Parathyroid adenoma (tissue), 2 donors: ENCODE measurements at regions not wholly inside any gene's neighbourhood (a gene's known extent, or its start where the extent isn't known, plus 50 kb on each side); places are given as distances from the start of the nearest gene placed in this dataset.

Experiments used
- H2AFZ ChIP-seq: fragments of 300-600 bp; sonication (generic); one replicate; pipeline ENCODE4 v1.7.0; 2017; ENCODE audit warnings: antibody characterized with exemption, mild to moderate bottlenecking
- H3K27ac ChIP-seq: fragments of 300-600 bp; sonication (generic); one replicate; pipeline ENCODE4 v1.7.0; 2017
- H3K27me3 ChIP-seq: fragments of 300-600 bp; sonication (generic); one replicate; pipeline ENCODE4 v1.7.0; 2017; ENCODE audit warnings: low read length; ENCODE audit not compliant: control insufficient read depth, insufficient read depth
- H3K36me3 ChIP-seq: fragments of 300-600 bp; sonication (generic); one replicate; pipeline ENCODE4 v1.7.0; 2017; ENCODE audit warnings: low read length; ENCODE audit not compliant: control insufficient read depth, insufficient read depth
- H3K4me1 ChIP-seq: fragments of 300-600 bp; sonication (generic); one replicate; pipeline ENCODE4 v1.7.0; 2017; ENCODE audit warnings: control low read depth
- H3K4me2 ChIP-seq: fragments of 300-600 bp; sonication (generic); one replicate; pipeline ENCODE4 v1.7.0; 2017; ENCODE audit warnings: low read length
- H3K4me3 ChIP-seq: fragments of 300-600 bp; sonication (generic); one replicate; pipeline ENCODE4 v1.7.0; 2017; ENCODE audit warnings: low read depth, low read length
- H3K79me2 ChIP-seq: fragments of 300-600 bp; sonication (generic); one replicate; pipeline ENCODE4 v1.7.0; 2017; ENCODE audit warnings: control low read depth
- H3K9ac ChIP-seq: fragments of 300-600 bp; sonication (generic); one replicate; pipeline ENCODE4 v1.7.0; 2017; ENCODE audit warnings: mild to moderate bottlenecking
- H3K9me3 ChIP-seq: fragments of 300-600 bp; sonication (generic); one replicate; pipeline ENCODE4 v1.7.0; 2017; ENCODE audit warnings: low read length; ENCODE audit not compliant: control insufficient read depth
- TF ChIP-seq, protein P1 (sequence below): fragments of 300-600 bp; sonication (generic); IDR thresholded peaks from one replicate; pipeline ENCODE4 v1.7.0; 2017; ENCODE audit warnings: antibody characterized with exemption, mild to moderate bottlenecking
- donor health status: primary hyperparathyroidism.

DNA sequence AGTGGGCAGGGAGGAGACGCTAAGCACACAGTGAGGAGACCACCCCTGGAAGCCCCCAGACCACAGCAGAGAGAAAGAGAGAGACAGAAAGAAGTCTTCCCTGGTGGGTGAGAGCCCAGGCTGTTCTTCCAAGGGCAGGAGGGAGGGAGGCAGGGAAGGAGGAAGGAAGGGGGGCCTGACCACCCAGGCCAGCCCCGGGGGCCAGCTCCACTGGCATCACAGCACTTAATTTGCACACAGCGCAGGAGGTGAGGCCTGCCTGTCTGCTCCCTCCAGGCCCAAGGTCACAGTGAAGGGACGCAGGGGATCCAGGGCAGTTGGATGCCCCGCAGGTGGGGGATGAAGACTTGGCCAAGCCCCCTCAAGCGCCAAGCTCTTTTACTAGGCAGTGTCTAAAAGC lies 141.9 kb upstream of the C14orf180 start:
- TF ChIP-seq, protein P1, sequence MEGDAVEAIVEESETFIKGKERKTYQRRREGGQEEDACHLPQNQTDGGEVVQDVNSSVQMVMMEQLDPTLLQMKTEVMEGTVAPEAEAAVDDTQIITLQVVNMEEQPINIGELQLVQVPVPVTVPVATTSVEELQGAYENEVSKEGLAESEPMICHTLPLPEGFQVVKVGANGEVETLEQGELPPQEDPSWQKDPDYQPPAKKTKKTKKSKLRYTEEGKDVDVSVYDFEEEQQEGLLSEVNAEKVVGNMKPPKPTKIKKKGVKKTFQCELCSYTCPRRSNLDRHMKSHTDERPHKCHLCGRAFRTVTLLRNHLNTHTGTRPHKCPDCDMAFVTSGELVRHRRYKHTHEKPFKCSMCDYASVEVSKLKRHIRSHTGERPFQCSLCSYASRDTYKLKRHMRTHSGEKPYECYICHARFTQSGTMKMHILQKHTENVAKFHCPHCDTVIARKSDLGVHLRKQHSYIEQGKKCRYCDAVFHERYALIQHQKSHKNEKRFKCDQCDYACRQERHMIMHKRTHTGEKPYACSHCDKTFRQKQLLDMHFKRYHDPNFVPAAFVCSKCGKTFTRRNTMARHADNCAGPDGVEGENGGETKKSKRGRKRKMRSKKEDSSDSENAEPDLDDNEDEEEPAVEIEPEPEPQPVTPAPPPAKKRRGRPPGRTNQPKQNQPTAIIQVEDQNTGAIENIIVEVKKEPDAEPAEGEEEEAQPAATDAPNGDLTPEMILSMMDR = no peak

DNA sequence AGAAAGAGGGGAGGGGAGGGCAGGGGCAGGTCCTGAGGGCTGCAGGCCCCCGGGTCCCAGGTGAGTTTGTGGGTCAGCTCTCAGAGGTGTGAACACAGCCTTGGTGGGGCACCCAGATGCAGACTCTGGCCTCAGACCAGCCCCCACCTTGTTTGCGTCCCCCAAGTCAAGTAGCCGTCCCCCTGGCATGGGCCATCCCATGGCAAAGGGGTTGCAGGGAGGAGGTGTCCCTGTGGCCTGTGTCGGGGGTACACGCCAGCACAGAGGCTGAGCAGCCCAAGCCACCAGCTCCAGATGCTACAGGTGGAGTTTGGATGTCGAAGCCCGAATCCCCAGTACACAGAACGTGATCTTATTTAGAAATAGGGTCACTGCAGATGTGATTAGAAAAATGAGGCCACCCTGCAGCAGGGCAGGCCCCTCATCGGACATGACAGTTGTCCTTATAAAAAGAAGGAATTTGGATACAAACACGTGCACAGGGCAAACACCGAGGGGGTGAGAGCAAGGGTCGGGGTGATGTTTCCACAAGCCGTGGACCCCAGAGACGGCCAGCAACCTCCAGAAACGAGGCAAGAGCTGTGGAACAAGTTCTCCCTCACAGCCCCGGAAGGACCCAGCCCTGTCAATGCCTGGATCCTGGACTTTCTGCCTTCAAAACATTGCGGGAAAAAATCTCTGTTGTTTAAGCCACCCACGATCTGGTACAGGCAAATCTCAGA lies 141.2 kb upstream of the C14orf180 start:
- Histone ChIP-seq H3K27me3 (no peaks in the 10 kb centered on the region), H3K27ac (no peak overlapping the region), H3K36me3 (no peaks in the 10 kb centered on the region), H3K9ac (no peak overlapping the region), H2AFZ (no peak overlapping the region), H3K79me2 (no peaks in the 10 kb centered on the region), H3K4me3 (no peak overlapping the region), H3K4me2 (no peak overlapping the region), H3K4me1 (no peaks in the 10 kb centered on the region), H3K9me3 (no peaks in the 10 kb centered on the region)
- TF ChIP-seq, protein P1 = no peak

More for the DNA sequence above, 141.9 kb upstream of the C14orf180 start:
- no peak overlapping the region for H2AFZ ChIP-seq
- no peaks in the 10 kb centered on the region for H3K79me2 ChIP-seq
- no peaks in the 10 kb centered on the region for H3K4me1 ChIP-seq
- H3K4me3 ChIP-seq = no peak overlapping the region
- no peaks in the 10 kb centered on the region for H3K27me3 ChIP-seq
- no peak overlapping the region for H3K9ac ChIP-seq
- H3K9me3 ChIP-seq = no peaks in the 10 kb centered on the region
- H3K27ac ChIP-seq = no peak overlapping the region
- H3K36me3 ChIP-seq = no peaks in the 10 kb centered on the region
- H3K4me2 ChIP-seq = no peak overlapping the region

DNA sequence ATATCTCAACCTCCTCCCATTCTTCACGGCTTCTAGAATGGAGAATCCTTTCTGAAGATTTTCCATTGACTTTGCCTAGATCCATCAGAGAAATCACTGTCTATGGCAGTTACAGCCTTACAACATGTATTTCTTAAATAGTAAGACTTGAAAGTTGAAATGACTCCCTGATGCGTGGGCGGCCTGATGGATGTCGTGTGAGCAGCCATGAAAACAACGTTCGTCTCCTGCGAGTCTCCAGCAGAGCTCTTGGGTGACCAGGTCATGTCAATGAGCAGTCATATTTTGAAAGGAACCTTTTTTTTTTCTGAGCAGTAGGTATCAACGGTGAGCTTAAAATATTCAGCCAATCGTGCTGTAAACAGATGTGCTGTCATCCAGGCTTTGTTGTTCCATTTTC lies 139.9 kb upstream of the C14orf180 start:
- H3K9me3 ChIP-seq = no peaks in the 10 kb centered on the region
- no peaks in the 10 kb centered on the region for H3K27me3 ChIP-seq
- no peak overlapping the region for H3K27ac ChIP-seq
- no peak overlapping the region for H3K4me3 ChIP-seq
- no peak overlapping the region for H2AFZ ChIP-seq
- no peak overlapping the region for H3K4me2 ChIP-seq
- H3K36me3 ChIP-seq = no peaks in the 10 kb centered on the region
- H3K4me1 ChIP-seq = no peaks in the 10 kb centered on the region
- H3K9ac ChIP-seq = no peak overlapping the region
- H3K79me2 ChIP-seq = no peaks in the 10 kb centered on the region
- TF ChIP-seq, protein P1 = no peak

DNA sequence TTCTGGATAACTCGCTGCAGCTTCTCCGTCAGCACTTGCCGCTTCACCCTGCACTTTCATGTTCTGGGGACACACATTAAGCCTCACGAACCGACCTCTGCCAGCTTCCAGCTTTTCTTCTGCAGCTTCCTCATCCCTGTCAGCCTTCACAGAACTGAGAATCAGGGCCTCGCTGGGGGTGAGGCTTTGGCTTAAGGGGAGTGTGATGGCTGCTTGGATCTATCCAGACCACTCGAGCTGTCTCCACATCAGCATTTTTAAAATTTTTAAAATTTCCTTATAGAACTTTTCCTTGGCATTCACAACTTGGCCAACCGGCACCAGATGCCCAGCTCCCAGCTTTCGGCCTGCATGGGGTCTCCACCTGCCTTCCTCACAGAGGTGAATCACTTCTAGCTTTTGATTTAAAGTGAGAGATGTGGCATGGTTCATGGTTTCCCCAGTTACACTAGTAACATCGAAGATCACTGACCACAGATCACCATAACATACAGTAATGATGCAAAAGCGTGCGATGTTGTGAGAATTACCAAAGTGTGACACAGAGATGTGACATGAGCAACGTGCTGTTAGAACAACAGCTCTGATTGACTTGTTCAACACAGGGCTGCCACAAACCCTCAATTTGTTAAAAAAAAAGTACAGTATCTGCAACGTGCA lies 139.1 kb upstream of the C14orf180 start:
- no peaks in the 10 kb centered on the region for H3K4me1 ChIP-seq
- H3K27me3 ChIP-seq = no peaks in the 10 kb centered on the region
- no peak overlapping the region for H3K9ac ChIP-seq
- H3K36me3 ChIP-seq = no peaks in the 10 kb centered on the region
- H3K9me3 ChIP-seq = no peaks in the 10 kb centered on the region
- no peaks in the 10 kb centered on the region for H3K79me2 ChIP-seq
- H3K4me2 ChIP-seq = no peak overlapping the region
- no peak overlapping the region for H3K4me3 ChIP-seq
- H3K27ac ChIP-seq = no peak overlapping the region
- H2AFZ ChIP-seq = no peak overlapping the region
- TF ChIP-seq, protein P1 = no peak
